Loucy (cell line): ENCODE measurements at regions not wholly inside any gene's neighbourhood (a gene's known extent, or its start where the extent isn't known, plus 50 kb on each side); places are given as distances from the start of the nearest gene placed in this dataset.

Experiments
- CTCF ChIP-seq: fragments of 200-600 bp; sonication (generic); conservative IDR thresholded peaks from 2 replicates; pipeline ENCODE4 v1.5.1; 2014; ENCODE audit warnings: mild to moderate bottlenecking, antibody characterized with exemption, low read length
- EZH2phosphoT487 ChIP-seq: fragments of 200-600 bp; IDR thresholded peaks from 2 replicates; pipeline ENCODE4 v1.6.1; 2018; ENCODE audit warnings: antibody characterized with exemption, mild to moderate bottlenecking, moderate library complexity, borderline replicate concordance

GRCh38 chr1:82318265-82318664, 517.5 kb downstream of the ADGRL2 start:
- no peak for TF ChIP-seq CTCF
- no peak for TF ChIP-seq EZH2phosphoT487
